ENCODE measurements at regions not wholly inside any gene's neighbourhood (a gene's known extent, or its start where the extent isn't known, plus 50 kb on each side); places are given as distances from the start of the nearest gene placed in this dataset.

DNA sequence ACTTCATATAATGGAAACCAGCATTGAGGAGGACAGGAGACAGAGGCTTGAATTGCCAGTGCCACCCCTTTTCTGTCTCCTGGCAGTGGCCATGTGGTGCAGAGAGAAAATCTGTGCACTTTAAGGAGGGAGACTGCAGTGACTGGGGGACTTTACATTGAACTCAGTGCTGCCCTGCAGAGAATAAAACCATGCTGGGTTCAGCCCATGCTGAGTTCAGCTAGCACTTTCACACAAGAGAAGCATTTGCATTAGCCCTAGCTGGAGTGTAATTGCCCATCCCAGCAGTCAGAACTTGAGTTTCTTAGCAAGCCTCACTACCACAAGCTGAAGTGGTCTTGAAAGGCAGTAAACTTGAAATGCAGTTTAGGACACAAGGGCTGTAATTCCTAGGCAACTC, 677.5 kb downstream of the ZPLD1 start:
- Mint-ChIP-seq H3K9me3 (ENCODE audit: insufficient read depth) (no peaks in the 10 kb centered on the region), H3K27me3 (ENCODE audit: low read depth) (no peaks in the 10 kb centered on the region), H3K27ac (no peak overlapping the region), H3K4me1 (ENCODE audit: low read depth) (no peaks in the 10 kb centered on the region), H3K4me3 (no peak overlapping the region), H3K36me3 (ENCODE audit: low read depth) (no peaks in the 10 kb centered on the region)
- ChIA-PET POLR2A (no interaction called here), CTCF (no interaction called here)
- no peak for DNase-seq
- ATAC-seq = no peak

- H3K9me3 Mint-ChIP-seq (ENCODE audit: insufficient read depth) = no peaks in the 10 kb centered on the region
- H3K27me3 Mint-ChIP-seq (ENCODE audit: low read depth) = no peaks in the 10 kb centered on the region
- H3K4me1 Mint-ChIP-seq (ENCODE audit: low read depth) = no peaks in the 10 kb centered on the region
- no peak overlapping the region for H3K4me3 Mint-ChIP-seq
- DNase-seq = no peak
- ChIA-PET POLR2A (no interaction called here), CTCF (interaction anchor here (0.6 kb wide), 1 partner anchor 452 kb away, joined by 3 read pairs; no protein-coding TSS in a partner anchor)
- ATAC-seq = no peak
- H3K27ac Mint-ChIP-seq = no peak overlapping the region
- H3K36me3 Mint-ChIP-seq (ENCODE audit: low read depth) = no peaks in the 10 kb centered on the region
Measured at GRCh38 chr3:103126115-103126514, 691.3 kb downstream of the ZPLD1 start.

- no peak for DNase-seq
- Mint-ChIP-seq H3K4me1 (ENCODE audit: low read depth) (no peaks in the 10 kb centered on the region), H3K36me3 (ENCODE audit: low read depth) (no peaks in the 10 kb centered on the region), H3K4me3 (no peak overlapping the region), H3K27me3 (ENCODE audit: low read depth) (no peaks in the 10 kb centered on the region), H3K9me3 (ENCODE audit: insufficient read depth) (no peaks in the 10 kb centered on the region), H3K27ac (no peak overlapping the region)
- ChIA-PET POLR2A (no interaction called here), CTCF (no interaction called here)
- ATAC-seq = no peak
Measured at GRCh38 chr3:103127098-103127630, 692.3 kb downstream of the ZPLD1 start.

DNA sequence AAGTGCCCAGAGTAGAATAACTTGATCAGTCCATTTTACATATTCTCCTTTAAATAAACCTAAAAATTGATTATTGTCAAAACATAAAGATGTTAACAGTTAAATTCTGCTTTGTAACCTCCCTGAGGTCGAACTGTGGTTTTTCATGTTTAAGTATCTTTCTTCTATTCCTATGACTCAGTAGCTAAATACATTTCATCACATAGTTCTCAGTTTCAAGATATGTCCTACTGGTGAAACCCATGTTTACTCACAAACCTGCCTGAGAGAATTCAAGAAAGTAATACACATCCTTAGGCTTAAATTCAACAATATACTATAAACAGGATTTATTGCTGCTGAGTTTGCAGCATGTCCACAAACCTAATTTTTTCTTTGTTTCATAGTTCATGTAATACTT, 692.9 kb downstream of the ZPLD1 start:
- no peak overlapping the region for H3K4me3 Mint-ChIP-seq
- POLR2A ChIA-PET = no interaction called here
- CTCF ChIA-PET = no interaction called here
- ATAC-seq (no peak), DNase-seq (no peak)
- no peaks in the 10 kb centered on the region for H3K9me3 Mint-ChIP-seq (ENCODE audit: insufficient read depth)
- no peaks in the 10 kb centered on the region for H3K36me3 Mint-ChIP-seq (ENCODE audit: low read depth)
- no peak overlapping the region for H3K27ac Mint-ChIP-seq
- H3K4me1 Mint-ChIP-seq (ENCODE audit: low read depth) = no peaks in the 10 kb centered on the region
- H3K27me3 Mint-ChIP-seq (ENCODE audit: low read depth) = no peaks in the 10 kb centered on the region

DNA sequence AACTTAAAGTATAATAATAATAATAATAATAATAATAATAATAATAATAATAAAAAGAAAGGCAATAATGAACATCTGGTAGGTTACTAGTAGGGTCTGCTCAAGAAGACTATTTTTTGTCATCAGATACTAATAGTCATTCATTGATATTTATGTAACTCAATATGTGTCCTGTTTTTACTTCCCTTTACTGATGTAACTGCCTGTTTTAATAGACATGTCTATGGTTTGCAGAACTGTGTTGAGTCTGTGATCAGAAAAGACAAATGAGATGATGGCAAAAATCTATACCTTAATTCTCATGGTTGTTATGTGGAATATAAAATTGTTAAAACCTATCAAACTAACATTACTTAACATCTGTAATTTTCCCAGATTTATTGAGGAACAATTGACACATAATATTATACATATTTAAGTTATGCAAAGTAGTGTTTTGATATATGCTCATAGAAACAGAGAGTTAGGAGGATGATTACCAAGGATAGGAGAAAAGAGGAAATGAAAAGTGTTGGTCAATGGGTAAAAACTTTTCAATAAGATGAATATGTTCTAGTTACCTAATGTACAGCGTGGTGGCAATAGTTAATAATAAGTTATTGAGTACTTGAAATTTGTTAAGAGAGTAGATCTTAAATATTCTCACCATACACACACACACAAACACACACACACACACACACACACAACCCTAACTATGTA, 699.4 kb downstream of the ZPLD1 start:
- DNase-seq (no peak), ATAC-seq (no peak)
- H3K36me3 Mint-ChIP-seq (ENCODE audit: low read depth) = no peaks in the 10 kb centered on the region
- H3K27ac Mint-ChIP-seq = no peak overlapping the region
- no peaks in the 10 kb centered on the region for H3K9me3 Mint-ChIP-seq (ENCODE audit: insufficient read depth)
- ChIA-PET CTCF (no interaction called here), POLR2A (no interaction called here)
- H3K4me1 Mint-ChIP-seq (ENCODE audit: low read depth) = no peaks in the 10 kb centered on the region
- no peaks in the 10 kb centered on the region for H3K27me3 Mint-ChIP-seq (ENCODE audit: low read depth)
- no peak overlapping the region for H3K4me3 Mint-ChIP-seq

DNA sequence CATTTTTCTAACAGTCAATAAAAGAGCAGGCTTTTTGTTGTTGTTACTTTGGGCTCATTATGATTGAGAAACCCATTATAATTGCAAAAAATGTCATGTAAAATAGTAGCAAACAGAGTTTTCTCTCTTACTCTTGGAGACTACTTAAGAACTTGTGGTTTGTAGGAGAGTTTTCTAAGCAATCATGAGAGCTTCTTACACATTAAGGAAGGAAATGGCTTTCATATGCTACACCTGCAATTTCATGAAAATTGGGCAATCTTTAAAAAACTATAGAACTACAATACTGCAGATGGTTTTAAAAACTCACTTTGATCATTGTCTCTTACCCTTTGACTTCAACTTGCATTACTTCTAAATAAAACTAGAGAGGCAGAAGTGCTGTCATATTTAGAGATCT, 701.8 kb downstream of the ZPLD1 start:
- Mint-ChIP-seq H3K9me3 (ENCODE audit: insufficient read depth) (no peaks in the 10 kb centered on the region), H3K4me1 (ENCODE audit: low read depth) (no peaks in the 10 kb centered on the region)
- CTCF ChIA-PET = no interaction called here

DNA sequence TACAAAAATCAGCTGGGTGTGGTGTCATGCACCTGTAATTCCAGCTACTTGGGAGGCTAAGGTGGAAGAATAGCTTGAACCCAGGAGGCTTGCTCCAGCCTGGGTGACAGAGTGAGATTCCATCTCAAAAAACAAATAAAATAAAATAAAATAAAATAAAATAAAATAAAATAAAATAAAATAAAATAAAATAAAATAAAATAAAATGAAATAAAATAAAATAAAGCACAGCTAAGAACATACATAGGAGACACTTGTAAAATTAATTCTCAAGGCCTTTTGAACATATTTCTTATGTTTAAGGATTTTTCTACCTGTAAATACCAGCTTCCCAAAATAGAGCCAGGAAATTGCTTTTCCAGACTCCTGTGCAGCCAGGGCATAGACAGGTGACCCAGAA, 703.0 kb downstream of the ZPLD1 start:
- H3K4me3 Mint-ChIP-seq = no peak overlapping the region
- POLR2A ChIA-PET = no interaction called here
- H3K9me3 Mint-ChIP-seq (ENCODE audit: insufficient read depth) = no peaks in the 10 kb centered on the region
- DNase-seq = no peak
- no peaks in the 10 kb centered on the region for H3K36me3 Mint-ChIP-seq (ENCODE audit: low read depth)
- no peaks in the 10 kb centered on the region for H3K4me1 Mint-ChIP-seq (ENCODE audit: low read depth)
- no peak for ATAC-seq
- H3K27me3 Mint-ChIP-seq (ENCODE audit: low read depth) = no peaks in the 10 kb centered on the region
- no peak overlapping the region for H3K27ac Mint-ChIP-seq
- CTCF ChIA-PET = no interaction called here

More for the DNA sequence above, 701.8 kb downstream of the ZPLD1 start:
- POLR2A ChIA-PET = no interaction called here
- ATAC-seq = no peak
- H3K27ac Mint-ChIP-seq = no peak overlapping the region
- no peaks in the 10 kb centered on the region for H3K27me3 Mint-ChIP-seq (ENCODE audit: low read depth)
- H3K36me3 Mint-ChIP-seq (ENCODE audit: low read depth) = no peaks in the 10 kb centered on the region
- no peak for DNase-seq
- H3K4me3 Mint-ChIP-seq = no peak overlapping the region

DNA sequence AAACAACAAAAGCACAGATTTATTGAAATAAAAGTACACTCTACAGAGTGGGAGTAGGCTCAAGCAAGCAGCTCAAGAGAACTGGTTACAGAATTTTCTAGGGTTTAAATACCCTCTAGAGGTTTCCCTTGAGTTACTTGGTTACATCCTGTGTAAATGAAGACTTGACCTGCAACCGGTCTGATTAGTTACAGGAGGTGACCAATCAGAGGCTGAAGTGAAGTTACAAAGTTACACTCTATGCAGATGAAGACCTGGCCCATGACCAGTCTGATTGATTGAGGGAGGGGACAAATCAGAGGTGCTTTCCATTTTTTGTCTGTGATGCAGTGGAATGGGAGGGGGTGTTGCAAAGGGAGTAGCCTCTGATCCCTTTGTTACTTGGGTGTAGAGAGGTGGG, 723.4 kb downstream of the ZPLD1 start:
- Mint-ChIP-seq H3K4me1 (ENCODE audit: low read depth) (no peaks in the 10 kb centered on the region), H3K9me3 (ENCODE audit: insufficient read depth) (no peaks in the 10 kb centered on the region), H3K4me3 (no peak overlapping the region), H3K27me3 (ENCODE audit: low read depth) (no peaks in the 10 kb centered on the region), H3K36me3 (ENCODE audit: low read depth) (no peaks in the 10 kb centered on the region), H3K27ac (no peak overlapping the region)
- ChIA-PET POLR2A (no interaction called here), CTCF (no interaction called here)
- DNase-seq (no peak), ATAC-seq (no peak)

DNA sequence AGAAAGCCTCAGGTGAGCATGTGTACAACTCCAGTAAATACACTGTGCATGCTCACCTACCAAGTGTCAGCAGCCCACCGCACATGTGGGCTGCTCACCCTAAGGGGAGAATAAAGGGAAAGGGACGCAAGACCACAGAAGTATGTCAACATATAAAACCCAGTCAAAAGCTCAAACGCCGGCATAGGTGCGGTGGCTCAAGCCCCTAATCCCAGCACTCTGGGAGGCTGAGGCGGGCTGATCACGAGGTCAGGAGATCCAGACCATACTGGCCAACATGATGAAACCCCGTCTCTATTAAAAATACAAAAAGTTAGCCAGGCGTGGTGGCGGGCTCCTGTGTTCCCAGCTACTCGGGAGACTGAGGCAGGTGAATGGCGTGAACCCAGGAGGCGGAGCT, 732.1 kb downstream of the ZPLD1 start:
- no peak overlapping the region for H3K4me3 Mint-ChIP-seq
- H3K36me3 Mint-ChIP-seq (ENCODE audit: low read depth) = no peaks in the 10 kb centered on the region
- ATAC-seq (no peak), DNase-seq (no peak)
- ChIA-PET POLR2A (no interaction called here), CTCF (no interaction called here)
- no peaks in the 10 kb centered on the region for H3K27me3 Mint-ChIP-seq (ENCODE audit: low read depth)
- H3K27ac Mint-ChIP-seq = no peak overlapping the region
- H3K9me3 Mint-ChIP-seq (ENCODE audit: insufficient read depth) = peaks cover 3% of the 10 kb centered on the region
- H3K4me1 Mint-ChIP-seq (ENCODE audit: low read depth) = no peaks in the 10 kb centered on the region

DNA sequence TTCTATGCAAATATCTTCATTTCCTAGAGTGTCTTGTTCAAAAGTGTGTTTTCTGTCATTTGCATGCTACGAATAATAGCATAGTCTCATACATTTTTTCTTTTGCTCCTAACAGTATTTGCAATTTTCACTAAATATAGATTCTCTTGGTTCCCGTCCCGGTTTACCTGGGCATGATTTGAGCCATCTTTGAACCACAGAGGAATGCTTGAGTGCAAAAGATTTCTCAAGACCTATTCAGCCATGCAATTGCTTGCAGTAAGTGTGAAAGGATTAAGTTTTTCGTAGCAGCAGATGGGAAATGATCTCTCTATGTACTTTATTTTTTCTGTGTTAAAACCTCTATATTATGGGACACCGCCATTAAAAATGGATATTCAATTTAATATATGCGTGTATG, 733.0 kb downstream of the ZPLD1 start:
- POLR2A ChIA-PET = no interaction called here
- no peak for DNase-seq
- CTCF ChIA-PET = no interaction called here
- Mint-ChIP-seq H3K9me3 (ENCODE audit: insufficient read depth) (peaks cover 3% of the 10 kb centered on the region), H3K4me1 (ENCODE audit: low read depth) (no peaks in the 10 kb centered on the region), H3K27me3 (ENCODE audit: low read depth) (no peaks in the 10 kb centered on the region), H3K27ac (no peak overlapping the region), H3K36me3 (ENCODE audit: low read depth) (no peaks in the 10 kb centered on the region), H3K4me3 (no peak overlapping the region)
- no peak for ATAC-seq

GRCh38 chr3:103169289-103169688, 734.5 kb downstream of the ZPLD1 start:
- CTCF ChIA-PET = no interaction called here

DNA sequence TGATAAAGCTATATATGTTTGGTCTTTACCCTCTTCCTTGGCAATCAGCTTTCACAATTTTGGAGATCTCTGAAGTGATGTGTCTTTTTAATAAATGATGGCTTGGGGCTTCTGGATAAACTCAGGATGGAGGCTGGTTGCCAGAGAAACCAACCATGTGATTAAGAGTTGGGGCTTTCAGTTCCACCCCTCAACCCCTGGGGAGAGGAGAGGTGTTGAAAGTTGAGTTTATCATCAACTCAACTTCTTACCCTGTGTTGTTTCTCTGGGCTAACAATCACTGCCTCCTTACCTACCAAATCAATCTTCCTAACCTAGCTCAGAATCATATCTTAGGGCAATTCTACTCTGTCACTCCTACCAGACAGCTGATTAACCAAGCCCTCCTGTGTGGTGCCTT, 735.8 kb downstream of the ZPLD1 start:
- Mint-ChIP-seq H3K36me3 (ENCODE audit: low read depth) (no peaks in the 10 kb centered on the region), H3K9me3 (ENCODE audit: insufficient read depth) (peaks cover 3% of the 10 kb centered on the region), H3K4me3 (no peak overlapping the region), H3K27ac (no peak overlapping the region), H3K4me1 (ENCODE audit: low read depth) (no peaks in the 10 kb centered on the region), H3K27me3 (ENCODE audit: low read depth) (no peaks in the 10 kb centered on the region)
- ChIA-PET CTCF (no interaction called here), POLR2A (no interaction called here)
- DNase-seq = no peak
- ATAC-seq = no peak

More at GRCh38 chr3:103169289-103169688, 734.5 kb downstream of the ZPLD1 start:
- Mint-ChIP-seq H3K27ac (no peak overlapping the region), H3K9me3 (ENCODE audit: insufficient read depth) (peaks cover 3% of the 10 kb centered on the region), H3K27me3 (ENCODE audit: low read depth) (no peaks in the 10 kb centered on the region), H3K36me3 (ENCODE audit: low read depth) (no peaks in the 10 kb centered on the region), H3K4me3 (no peak overlapping the region), H3K4me1 (ENCODE audit: low read depth) (no peaks in the 10 kb centered on the region)
- DNase-seq (no peak), ATAC-seq (no peak)
- POLR2A ChIA-PET = no interaction called here

DNA sequence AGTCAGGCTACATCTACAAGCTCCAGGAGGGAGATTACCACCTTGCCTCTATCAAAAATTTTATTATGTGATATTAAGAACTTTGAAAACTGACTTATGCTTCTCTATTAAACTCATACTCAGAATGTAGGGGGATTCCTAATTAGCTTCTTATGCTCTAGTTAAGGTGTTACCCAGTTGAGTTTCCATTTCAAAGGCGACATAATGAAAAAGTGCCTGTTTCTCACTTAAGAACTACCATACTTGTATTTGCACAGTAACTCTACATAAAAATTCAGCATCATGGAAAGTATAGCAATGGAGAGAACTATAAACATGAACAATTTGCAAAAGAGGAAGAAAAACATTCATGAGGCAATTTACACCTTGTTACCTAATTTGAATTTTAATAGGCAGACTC, 739.1 kb downstream of the ZPLD1 start:
- CTCF ChIA-PET = no interaction called here
- DNase-seq (no peak), ATAC-seq (no peak)
- Mint-ChIP-seq H3K4me1 (ENCODE audit: low read depth) (no peaks in the 10 kb centered on the region), H3K9me3 (ENCODE audit: insufficient read depth) (no peaks in the 10 kb centered on the region), H3K36me3 (ENCODE audit: low read depth) (no peaks in the 10 kb centered on the region), H3K4me3 (no peak overlapping the region), H3K27me3 (ENCODE audit: low read depth) (no peaks in the 10 kb centered on the region), H3K27ac (no peak overlapping the region)
- POLR2A ChIA-PET = no interaction called here
